ENCODE measurements at regions not wholly inside any gene's neighbourhood (a gene's known extent, or its start where the extent isn't known, plus 50 kb on each side); places are given as distances from the start of the nearest gene placed in this dataset.

DNA sequence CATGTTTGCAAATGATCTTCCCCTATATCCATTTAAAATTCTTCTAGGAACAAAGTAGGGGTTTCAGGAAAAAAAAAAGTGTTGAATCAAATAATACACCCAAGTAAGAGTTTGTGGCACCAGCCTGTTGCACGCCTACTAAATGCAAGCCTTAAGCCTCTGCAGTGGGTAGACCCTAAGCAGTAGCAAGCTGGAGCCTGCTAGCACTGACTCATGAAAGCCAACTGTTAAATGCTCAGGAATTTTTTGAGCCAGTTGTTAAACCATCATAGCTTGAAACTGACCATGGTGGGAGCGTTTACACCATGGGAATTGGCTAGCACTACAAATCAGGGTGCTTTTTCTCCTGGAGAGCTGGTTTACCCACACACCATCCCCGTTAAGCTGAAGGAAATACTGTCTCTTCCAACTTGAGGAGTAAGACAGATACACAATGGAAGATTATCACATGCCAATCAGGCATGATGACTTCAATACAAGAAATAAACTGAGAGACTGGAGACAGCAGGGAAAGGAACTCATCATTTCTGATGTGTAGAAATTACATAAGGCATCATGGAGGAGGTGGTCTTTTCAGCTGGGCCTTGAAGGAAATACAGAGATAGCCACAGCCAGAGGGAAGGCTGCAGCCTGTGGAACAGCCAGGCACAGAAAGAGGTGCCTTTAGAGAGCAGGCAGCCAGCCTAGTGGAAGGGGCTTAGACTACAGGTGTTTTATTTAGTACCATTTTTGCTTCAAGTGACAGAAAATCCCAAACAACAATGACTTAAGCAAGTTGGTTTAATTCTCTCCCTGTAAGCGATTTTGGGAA is 110.8 kb downstream of the SNX5 start:
- H3K9me3 ChIP-seq, result no peaks in the 10 kb centered on the region
- no peak for DNase-seq
- no peak overlapping the region for H3K27ac ChIP-seq
- intact Hi-C loops (cut with DNase I; ENCODE audit: low total_unique reads), result no loop called here
- no peak overlapping the region for H3K4me3 ChIP-seq
- no peak for TF ChIP-seq POLR2A (IDR thresholded peaks at IDR 0.05)
- no peak for TF ChIP-seq CTCF (IDR thresholded peaks at IDR 0.05)
- H3K36me3 ChIP-seq, result no peaks in the 10 kb centered on the region
- no peaks in the 10 kb centered on the region for H3K4me1 ChIP-seq
- no peaks in the 10 kb centered on the region for H3K27me3 ChIP-seq

DNA sequence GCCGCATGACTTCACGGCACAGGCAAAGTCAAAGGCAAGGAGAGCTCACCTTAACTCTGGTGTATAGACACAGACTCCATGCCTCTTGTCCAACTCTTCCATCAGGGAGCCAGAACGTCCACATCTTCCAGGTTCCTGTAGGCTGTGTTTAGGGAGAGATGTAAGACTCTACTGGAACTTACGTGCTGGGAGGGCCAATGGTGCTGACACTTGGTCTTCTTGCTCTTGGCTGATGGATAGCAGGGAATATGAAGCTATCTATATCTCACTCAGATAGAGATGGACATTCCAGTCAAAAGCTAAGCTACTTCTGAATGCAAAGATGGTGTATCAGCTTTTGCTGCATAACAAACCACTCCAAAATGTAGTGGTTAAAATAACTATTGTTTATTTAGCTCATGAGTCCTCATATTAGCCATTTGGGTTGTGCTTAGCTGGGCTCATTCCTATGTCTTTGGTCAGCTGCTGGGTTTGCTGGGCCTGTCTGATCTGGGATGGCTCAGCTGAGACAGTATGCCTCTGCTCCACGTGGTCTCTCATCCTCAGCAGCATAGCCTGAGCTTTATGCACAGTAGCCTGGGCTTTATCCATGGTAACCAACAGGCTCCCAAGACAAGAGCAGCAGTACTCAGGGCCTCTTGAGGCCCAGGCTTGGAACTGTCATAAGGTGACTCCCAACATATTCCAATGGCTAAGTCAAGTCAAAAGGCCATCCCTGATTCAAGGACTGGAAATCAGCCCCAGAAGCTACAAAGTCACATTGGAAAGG is 111.6 kb downstream of the SNX5 start:
- intact Hi-C loops (cut with DNase I; ENCODE audit: low total_unique reads), result no loop called here
- Histone ChIP-seq H3K27me3 (no peaks in the 10 kb centered on the region), H3K36me3 (no peaks in the 10 kb centered on the region), H3K27ac (no peak overlapping the region), H3K4me1 (no peaks in the 10 kb centered on the region), H3K9me3 (no peaks in the 10 kb centered on the region), H3K4me3 (no peak overlapping the region)
- TF ChIP-seq POLR2A (IDR thresholded peaks at IDR 0.05) (no peak), CTCF (IDR thresholded peaks at IDR 0.05) (no peak)
- no peak for DNase-seq

DNA sequence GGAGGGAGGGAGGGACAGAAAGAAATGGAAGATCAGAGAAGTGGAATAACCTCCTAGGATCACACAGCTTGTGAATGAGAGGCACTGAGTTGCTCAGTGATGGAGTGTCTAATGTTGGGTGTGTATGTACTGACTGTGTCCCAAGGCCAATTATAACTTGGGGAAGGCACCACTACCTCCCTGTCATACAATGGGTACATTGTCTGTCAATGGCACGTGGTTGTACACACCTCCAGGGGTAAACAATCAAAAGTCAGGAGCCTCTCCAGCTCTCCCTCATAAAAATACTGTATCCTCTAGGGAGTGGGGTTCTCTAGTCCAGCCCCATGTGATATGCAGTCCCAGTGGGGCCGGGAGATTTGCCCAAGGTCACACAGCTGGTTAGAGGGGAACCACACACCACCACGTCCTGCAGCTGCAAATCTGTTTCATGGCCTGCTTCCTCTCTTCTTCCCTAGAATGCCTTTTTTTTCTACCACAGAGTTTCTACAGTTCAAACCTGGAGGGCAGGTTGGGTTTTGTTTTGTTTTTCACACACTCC is 112.5 kb downstream of the SNX5 start:
- Histone ChIP-seq H3K9me3 (no peaks in the 10 kb centered on the region), H3K36me3 (no peaks in the 10 kb centered on the region), H3K4me3 (no peak overlapping the region), H3K27me3 (no peaks in the 10 kb centered on the region), H3K4me1 (no peaks in the 10 kb centered on the region), H3K27ac (no peak overlapping the region)
- intact Hi-C loops (cut with DNase I; ENCODE audit: low total_unique reads), result no loop called here
- DNase-seq, result no peak
- no peak for TF ChIP-seq CTCF (IDR thresholded peaks at IDR 0.05)
- no peak for TF ChIP-seq POLR2A (IDR thresholded peaks at IDR 0.05)

GRCh38 chr20:17854307-17854903 is 114.2 kb downstream of the SNX5 start:
- H3K27ac ChIP-seq, result no peak overlapping the region
- no peak for DNase-seq

More at GRCh38 chr20:17854307-17854903, 114.2 kb downstream of the SNX5 start:
- Histone ChIP-seq H3K36me3 (no peaks in the 10 kb centered on the region), H3K4me1 (no peaks in the 10 kb centered on the region), H3K27me3 (no peaks in the 10 kb centered on the region), H3K4me3 (no peak overlapping the region), H3K9me3 (no peaks in the 10 kb centered on the region)
- TF ChIP-seq POLR2A (IDR thresholded peaks at IDR 0.05), result no peak
- no peak for TF ChIP-seq CTCF (IDR thresholded peaks at IDR 0.05)
- intact Hi-C loops (cut with DNase I; ENCODE audit: low total_unique reads), result no loop called here

All from uterus (tissue), 3 donors.